IMR-90 (cell line): ENCODE measurements at regions not wholly inside any gene's neighbourhood (a gene's known extent, or its start where the extent isn't known, plus 50 kb on each side); places are given as distances from the start of the nearest gene placed in this dataset.
"Not testable (repeated sequence)": the region's sequence is repeated elsewhere in the genome, so short reads cannot be mapped to it uniquely, and the experiment has no call there.

ENCODE experiments used
- ATAC-seq: fragments of 200-7000 bp; cut with Tn5 transposase; 2 replicates; pipeline ENCODE4 v1.9.1; 2020; ENCODE audit warnings: low read depth, mild to moderate bottlenecking, moderate library complexity
- BruUV-seq: library from RNA; stranded (reverse); fragments of 400-500 nt; replicated peaks from 2 replicates; lab custom pipeline; 2021; lab: Mats Ljungman, UMichigan
- CTCF ChIA-PET: fragments of 300-600 bp; formaldehyde crosslinking; extraction: SDS; loops from one replicate; lab custom pipeline; 2021; ENCODE audit warnings: antibody characterized with exemption; lab: Yijun Ruan, JAX
- POLR2A ChIA-PET: fragments of 300-600 bp; sonication (Branson Sonifier 250); formaldehyde crosslinking; loops from one replicate; lab custom pipeline; 2022; ENCODE audit warnings: antibody characterized with exemption; ENCODE audit not compliant: unreplicated experiment; lab: Charles Lee
- DNase-seq: peaks from one replicate; pipeline ENCODE4 v3.0.0; 2013
- H2AFZ ChIP-seq: replicated peaks from 2 replicates; pipeline ENCODE3; 2013; ENCODE audit warnings: low read length, mild to moderate bottlenecking; ENCODE audit not compliant: poor library complexity
- H2AK5ac ChIP-seq: 2 replicates; pipeline ENCODE4 v1.6.1; 2013; ENCODE audit warnings: low read depth, low read length, inconsistent platforms
- H2AK9ac ChIP-seq: replicated peaks from 2 replicates; pipeline ENCODE3; 2013; ENCODE audit warnings: mild to moderate bottlenecking, low read depth, low read length, moderate library complexity; ENCODE audit not compliant: poor library complexity
- H2BK120ac ChIP-seq: 2 replicates; pipeline ENCODE4 v1.6.1; 2013; ENCODE audit warnings: low read depth, low read length, inconsistent platforms
- H2BK15ac ChIP-seq: 3 replicates; pipeline ENCODE4 v1.6.1; 2013; ENCODE audit warnings: low read depth, low read length, inconsistent platforms
- H2BK20ac ChIP-seq: 2 replicates; pipeline ENCODE4 v1.6.1; 2013; ENCODE audit warnings: low read depth, mild to moderate bottlenecking, inconsistent platforms, low read length, moderate library complexity
- H2BK5ac ChIP-seq: 2 replicates; pipeline ENCODE4 v1.6.1; 2013; ENCODE audit warnings: mild to moderate bottlenecking, low read depth, low read length, inconsistent platforms; ENCODE audit not compliant: poor library complexity, severe bottlenecking
- H3K14ac ChIP-seq: replicated peaks from 2 replicates; pipeline ENCODE4 v1.6.1; 2013; ENCODE audit warnings: low read depth, low read length, inconsistent platforms
- H3K18ac ChIP-seq: 2 replicates; pipeline ENCODE4 v1.6.1; 2013; ENCODE audit warnings: low read depth, low read length, control low read depth
- H3K23ac ChIP-seq: 2 replicates; pipeline ENCODE4 v1.6.1; 2013; ENCODE audit warnings: low read depth, low read length, inconsistent platforms
- H3K27ac ChIP-seq: 2 replicates; pipeline ENCODE4 v1.5.1; 2013; ENCODE audit warnings: mild to moderate bottlenecking, control low read depth, low read length; ENCODE audit not compliant: insufficient read depth
- H3K27me3 ChIP-seq: 2 replicates; pipeline ENCODE4 v1.6.1; 2013; ENCODE audit warnings: low read length; ENCODE audit not compliant: control insufficient read depth, insufficient read depth
- H3K36me3 ChIP-seq: 2 replicates; pipeline ENCODE4 v1.6.1; 2013; ENCODE audit warnings: low read length, mixed read lengths; ENCODE audit not compliant: control insufficient read depth, insufficient read depth
- H3K4ac ChIP-seq: 2 replicates; pipeline ENCODE4 v1.6.1; 2013; ENCODE audit warnings: low read depth, low read length, inconsistent platforms
- H3K4me1 ChIP-seq: 2 replicates; pipeline ENCODE4 v1.6.1; 2013; ENCODE audit warnings: low read length, mixed read lengths; ENCODE audit not compliant: control insufficient read depth, insufficient read depth
- H3K4me2 ChIP-seq: 2 replicates; pipeline ENCODE4 v1.6.1; 2013; ENCODE audit warnings: low read depth, mild to moderate bottlenecking, control low read depth, low read length, moderate library complexity
- H3K4me3 ChIP-seq: 2 replicates; pipeline ENCODE4 v1.5.1; 2013; ENCODE audit warnings: low read depth, mild to moderate bottlenecking, control low read depth, low read length, moderate library complexity; ENCODE audit not compliant: insufficient read depth
- H3K56ac ChIP-seq: 2 replicates; pipeline ENCODE4 v1.6.1; 2013; ENCODE audit warnings: low read length, inconsistent platforms; ENCODE audit not compliant: insufficient read depth; ENCODE audit errors: extremely low read depth
- H3K79me1 ChIP-seq, 2 experiments: 2 replicates each; pipeline ENCODE4 v1.6.1; 2013; ENCODE audit warnings: low read length in 2 of 2, inconsistent platforms in 1 of 2, low read depth in 1 of 2
- H3K9ac ChIP-seq: 2 replicates; pipeline ENCODE4 v1.6.1; 2013; ENCODE audit warnings: low read depth, low read length, control low read depth
- H3K9me1 ChIP-seq: 2 replicates; pipeline ENCODE4 v1.6.1; 2013; ENCODE audit warnings: low read length, inconsistent platforms; ENCODE audit not compliant: insufficient read depth
- H3K9me3 ChIP-seq: 2 replicates; pipeline ENCODE4 v1.6.1; 2013; ENCODE audit warnings: low read length; ENCODE audit not compliant: control insufficient read depth, insufficient read depth
- H4K20me1 ChIP-seq: 2 replicates; pipeline ENCODE4 v1.6.1; 2013; ENCODE audit warnings: low read length, inconsistent platforms; ENCODE audit not compliant: insufficient read depth
- H4K5ac ChIP-seq: 2 replicates; pipeline ENCODE4 v1.6.1; 2013; ENCODE audit warnings: mild to moderate bottlenecking, low read depth, low read length, control low read depth
- H4K8ac ChIP-seq, 2 experiments: 2 replicates each; pipeline ENCODE4 v1.6.1; 2013; ENCODE audit warnings: low read depth in 2 of 2, low read length in 2 of 2, control low read depth in 1 of 2, inconsistent platforms in 1 of 2
- H4K91ac ChIP-seq: 2 replicates; pipeline ENCODE4 v1.6.1; 2013; ENCODE audit warnings: low read depth, low read length, inconsistent platforms; ENCODE audit not compliant: insufficient read depth
- WGBS, 2 experiments: methylation state at CpG; one replicate each; pipeline versions ENCODE4 v1.1.5 to v1.1.7; 2013; ENCODE audit warnings: missing lambda C conversion rate in 2 of 2; ENCODE audit not compliant: insufficient read length in 1 of 2; ENCODE audit errors: extremely low coverage in 2 of 2; 5-methylcytosine and 5-hydroxymethylcytosine counted together
- dilution Hi-C: fragments of 300-500 bp; cut with HindIII; formaldehyde crosslinking; loops from one replicate; pipeline ENCODE4 v1.14.3; 2018; ENCODE audit warnings: low sequenced_read_pairs; ENCODE audit not compliant: unreplicated experiment
- in situ Hi-C: fragments of 300-500 bp; cut with MboI; formaldehyde crosslinking; loops from 3 replicates; pipeline ENCODE4 v1.14.3; 2019; ENCODE audit warnings: low sequenced_read_pairs, inconsistent platforms, mixed read lengths
- intact Hi-C: fragments of 100-400 bp; cut with micrococcal nuclease; formaldehyde crosslinking; loops from 2 replicates; pipeline ENCODE4 v1.10.0; 2022

GRCh38 chr6:148643208-148643607, 103.6 kb upstream of the UST start:
- DNase-seq, H3K14ac ChIP-seq, H3K9me1 ChIP-seq, H4K5ac ChIP-seq, H3K27ac ChIP-seq, H4K91ac ChIP-seq, H2BK5ac ChIP-seq, H3K23ac ChIP-seq, intact Hi-C loops, H3K18ac ChIP-seq, H2AK9ac ChIP-seq, H2AFZ ChIP-seq, H3K4me2 ChIP-seq, H3K9ac ChIP-seq, H4K8ac ChIP-seq, H3K56ac ChIP-seq, H2AK5ac ChIP-seq, H2BK20ac ChIP-seq, H3K4ac ChIP-seq, CTCF ChIA-PET, H4K20me1 ChIP-seq, H3K9me3 ChIP-seq, H3K27me3 ChIP-seq, H2BK15ac ChIP-seq, in situ Hi-C loops, dilution Hi-C loops, H2BK120ac ChIP-seq, H3K4me3 ChIP-seq, ATAC-seq, H3K79me1 ChIP-seq, POLR2A ChIA-PET, H3K36me3 ChIP-seq, BruUV-seq, H3K4me1 ChIP-seq: not testable (repeated sequence)
- WGBS, 2 experiments: no CpG with 5 or more reads among the region's 5 CpGs

GRCh38 chr6:148645049-148645448, 101.8 kb upstream of the UST start:
- H2BK15ac ChIP-seq, H2BK20ac ChIP-seq, H2AK9ac ChIP-seq, ATAC-seq, H2BK120ac ChIP-seq, in situ Hi-C loops, H4K5ac ChIP-seq, H3K4me1 ChIP-seq, H2AFZ ChIP-seq, H3K56ac ChIP-seq, H4K91ac ChIP-seq, H3K14ac ChIP-seq, CTCF ChIA-PET, H2BK5ac ChIP-seq, H2AK5ac ChIP-seq, H4K8ac ChIP-seq, H3K4me3 ChIP-seq, H3K4me2 ChIP-seq, H3K9me3 ChIP-seq, DNase-seq, H4K20me1 ChIP-seq, POLR2A ChIA-PET, BruUV-seq, H3K9me1 ChIP-seq, H3K36me3 ChIP-seq, H3K27ac ChIP-seq, H3K18ac ChIP-seq, H3K9ac ChIP-seq, H3K27me3 ChIP-seq, H3K79me1 ChIP-seq, intact Hi-C loops, H3K4ac ChIP-seq, H3K23ac ChIP-seq, dilution Hi-C loops: not testable (repeated sequence)
- WGBS, 2 experiments: 67% methylated on average over 1 of the region's 7 CpGs; no CpG with 5 or more reads in 1 of the 2 experiments
